ENCODE measurements at regions not wholly inside any gene's neighbourhood (a gene's known extent, or its start where the extent isn't known, plus 50 kb on each side); places are given as distances from the start of the nearest gene placed in this dataset.

DNA sequence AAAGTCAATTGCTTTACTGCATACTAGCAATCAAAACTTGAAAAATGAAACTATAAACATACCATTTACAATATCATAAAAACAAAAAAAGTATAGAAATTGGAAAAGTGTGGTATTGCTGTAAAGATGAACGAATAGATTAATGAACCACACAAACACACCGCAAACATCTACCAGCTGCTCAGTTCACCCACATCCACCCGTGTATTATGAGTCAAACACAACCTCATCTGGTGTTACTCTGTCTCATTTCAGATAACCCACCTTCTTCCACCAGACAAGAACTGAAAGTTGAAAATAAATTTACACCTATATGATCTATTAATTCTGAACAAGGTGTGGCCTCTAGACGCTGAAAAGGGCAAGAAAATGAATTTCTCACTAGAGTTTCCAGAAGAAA is 53.3 kb downstream of the BLID start:
- TF ChIP-seq JUND (CRISPR knock-in tag; IDR thresholded peaks at IDR 0.05) (no peak), YEATS4 (CRISPR knock-in tag; IDR thresholded peaks at IDR 0.05; ENCODE audit: borderline replicate concordance) (no peak), ZSCAN5A (CRISPR knock-in tag; IDR thresholded peaks at IDR 0.05; ENCODE audit: borderline replicate concordance) (no peak), ZSCAN29 (CRISPR knock-in tag; conservative IDR thresholded peaks at IDR 0.05) (no peak)
- TF ChIP-seq, protein P1, sequence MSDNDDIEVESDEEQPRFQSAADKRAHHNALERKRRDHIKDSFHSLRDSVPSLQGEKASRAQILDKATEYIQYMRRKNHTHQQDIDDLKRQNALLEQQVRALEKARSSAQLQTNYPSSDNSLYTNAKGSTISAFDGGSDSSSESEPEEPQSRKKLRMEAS (IDR thresholded peaks at IDR 0.05) = no peak

Measured in HepG2 (cell line).